ENCODE measurements at regions not wholly inside any gene's neighbourhood (a gene's known extent, or its start where the extent isn't known, plus 50 kb on each side); places are given as distances from the start of the nearest gene placed in this dataset.

- no peak for TF ChIP-seq CTCF (IDR thresholded peaks at IDR 0.05; ENCODE audit: low read depth, low read length)
- TF ChIP-seq EZH2phosphoT487 (IDR thresholded peaks at IDR 0.05; ENCODE audit: low read depth), result no peak
Observed at GRCh38 chr1:187038784-187039183, 210.0 kb downstream of the PLA2G4A start.

All from OCI-LY3 (cell line).